Loucy (cell line): ENCODE measurements at regions not wholly inside any gene's neighbourhood (a gene's known extent, or its start where the extent isn't known, plus 50 kb on each side); places are given as distances from the start of the nearest gene placed in this dataset.

Experiments used
- H2AFZ ChIP-seq: fragments of 200-600 bp; sonication (generic); 2 replicates; pipeline ENCODE4 v1.6.0; 2016; ENCODE audit warnings: antibody characterized with exemption, mild to moderate bottlenecking, low read length, moderate library complexity
- H3F3A ChIP-seq: fragments of 200-600 bp; 2 replicates; pipeline ENCODE4 v1.6.0; 2016; ENCODE audit warnings: antibody characterized with exemption, low read depth, mild to moderate bottlenecking
- H3K27me3 ChIP-seq: fragments of 200-600 bp; sonication (generic); 2 replicates; pipeline ENCODE4 v1.6.1; 2014; ENCODE audit warnings: low read length, mild to moderate bottlenecking; ENCODE audit not compliant: insufficient read depth, poor library complexity, severe bottlenecking
- H3K36me3 ChIP-seq: fragments of 200-600 bp; sonication (generic); 2 replicates; pipeline ENCODE4 v1.6.1; 2016; ENCODE audit warnings: low read length; ENCODE audit not compliant: insufficient read depth
- H3K4me1 ChIP-seq: fragments of 200-600 bp; sonication (generic); 2 replicates; pipeline ENCODE4 v1.5.1; 2014; ENCODE audit warnings: low read length, mild to moderate bottlenecking; ENCODE audit not compliant: insufficient read depth, poor library complexity, severe bottlenecking
- H3K4me2 ChIP-seq: fragments of 200-600 bp; sonication (generic); 2 replicates; pipeline ENCODE4 v1.6.0; 2014; ENCODE audit warnings: antibody characterized with exemption, low read length, low read depth, mild to moderate bottlenecking; ENCODE audit not compliant: poor library complexity, severe bottlenecking
- H3K4me3 ChIP-seq: fragments of 200-600 bp; sonication (generic); 2 replicates; pipeline ENCODE4 v1.5.1; 2014; ENCODE audit warnings: low read length, mild to moderate bottlenecking, mixed read lengths; ENCODE audit not compliant: poor library complexity, severe bottlenecking
- H3K79me2 ChIP-seq: fragments of 200-600 bp; sonication (generic); 2 replicates; pipeline ENCODE4 v1.6.1; 2014; ENCODE audit warnings: low read length; ENCODE audit not compliant: insufficient read depth
- H3K9ac ChIP-seq: fragments of 200-600 bp; sonication (generic); 2 replicates; pipeline ENCODE4 v1.6.0; 2014; ENCODE audit warnings: mild to moderate bottlenecking, low read depth, low read length, moderate library complexity; ENCODE audit not compliant: poor library complexity, severe bottlenecking
- H3K9me2 ChIP-seq: fragments of 200-600 bp; sonication (generic); replicated peaks from 2 replicates; pipeline ENCODE4 v1.6.1; 2016; ENCODE audit warnings: low read depth, low read length, mixed read lengths
- H3K9me3 ChIP-seq: fragments of 200-600 bp; sonication (generic); 2 replicates; pipeline ENCODE4 v1.6.1; 2014; ENCODE audit warnings: mild to moderate bottlenecking, antibody characterized with exemption, low read length, low read depth; ENCODE audit not compliant: insufficient read depth
- H4K20me1 ChIP-seq: fragments of 200-600 bp; sonication (generic); 2 replicates; pipeline ENCODE4 v1.6.0; 2014; ENCODE audit warnings: antibody characterized with exemption, low read length, mild to moderate bottlenecking; ENCODE audit not compliant: insufficient read depth, poor library complexity, severe bottlenecking
- EZH2phosphoT487 ChIP-seq: fragments of 200-600 bp; IDR thresholded peaks from 2 replicates; pipeline ENCODE4 v1.6.1; 2018; ENCODE audit warnings: antibody characterized with exemption, mild to moderate bottlenecking, moderate library complexity, borderline replicate concordance
- TF ChIP-seq, protein P1 (sequence below): fragments of 200-600 bp; sonication (generic); conservative IDR thresholded peaks from 2 replicates; pipeline ENCODE4 v1.5.1; 2014; ENCODE audit warnings: mild to moderate bottlenecking, antibody characterized with exemption, low read length

DNA sequence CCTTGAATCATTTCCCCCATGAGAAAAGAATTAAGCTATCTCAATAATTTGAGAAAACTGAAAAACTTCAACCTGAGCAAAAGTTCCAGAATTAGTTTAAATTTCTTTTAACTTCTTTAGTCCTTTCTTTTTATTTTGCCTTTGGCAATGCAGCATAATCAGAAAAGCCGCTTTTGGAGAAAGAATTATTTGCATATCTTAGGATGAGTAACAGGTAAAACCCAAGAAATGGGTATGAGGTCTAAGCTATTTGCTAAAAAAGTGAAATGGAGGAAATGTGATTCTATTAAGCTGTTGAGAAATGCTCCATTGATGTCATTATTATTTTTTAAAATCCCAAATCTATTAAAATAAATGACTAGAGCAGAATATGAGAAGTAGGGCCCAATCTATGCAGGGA, 1238.3 kb upstream of the GBE1 start:
- Histone ChIP-seq H3K4me3 (no peak overlapping the region), H4K20me1 (no peaks in the 10 kb centered on the region), H3K9ac (no peak overlapping the region), H2AFZ (no peak overlapping the region), H3K27me3 (no peaks in the 10 kb centered on the region), H3K4me1 (no peaks in the 10 kb centered on the region), H3K79me2 (no peaks in the 10 kb centered on the region), H3F3A (no peaks in the 10 kb centered on the region), H3K9me2 (no peaks in the 10 kb centered on the region), H3K4me2 (no peak overlapping the region), H3K36me3 (no peaks in the 10 kb centered on the region), H3K9me3 (no peaks in the 10 kb centered on the region)
- TF ChIP-seq, protein P1, sequence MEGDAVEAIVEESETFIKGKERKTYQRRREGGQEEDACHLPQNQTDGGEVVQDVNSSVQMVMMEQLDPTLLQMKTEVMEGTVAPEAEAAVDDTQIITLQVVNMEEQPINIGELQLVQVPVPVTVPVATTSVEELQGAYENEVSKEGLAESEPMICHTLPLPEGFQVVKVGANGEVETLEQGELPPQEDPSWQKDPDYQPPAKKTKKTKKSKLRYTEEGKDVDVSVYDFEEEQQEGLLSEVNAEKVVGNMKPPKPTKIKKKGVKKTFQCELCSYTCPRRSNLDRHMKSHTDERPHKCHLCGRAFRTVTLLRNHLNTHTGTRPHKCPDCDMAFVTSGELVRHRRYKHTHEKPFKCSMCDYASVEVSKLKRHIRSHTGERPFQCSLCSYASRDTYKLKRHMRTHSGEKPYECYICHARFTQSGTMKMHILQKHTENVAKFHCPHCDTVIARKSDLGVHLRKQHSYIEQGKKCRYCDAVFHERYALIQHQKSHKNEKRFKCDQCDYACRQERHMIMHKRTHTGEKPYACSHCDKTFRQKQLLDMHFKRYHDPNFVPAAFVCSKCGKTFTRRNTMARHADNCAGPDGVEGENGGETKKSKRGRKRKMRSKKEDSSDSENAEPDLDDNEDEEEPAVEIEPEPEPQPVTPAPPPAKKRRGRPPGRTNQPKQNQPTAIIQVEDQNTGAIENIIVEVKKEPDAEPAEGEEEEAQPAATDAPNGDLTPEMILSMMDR = no peak
- TF ChIP-seq EZH2phosphoT487 = no peak

DNA sequence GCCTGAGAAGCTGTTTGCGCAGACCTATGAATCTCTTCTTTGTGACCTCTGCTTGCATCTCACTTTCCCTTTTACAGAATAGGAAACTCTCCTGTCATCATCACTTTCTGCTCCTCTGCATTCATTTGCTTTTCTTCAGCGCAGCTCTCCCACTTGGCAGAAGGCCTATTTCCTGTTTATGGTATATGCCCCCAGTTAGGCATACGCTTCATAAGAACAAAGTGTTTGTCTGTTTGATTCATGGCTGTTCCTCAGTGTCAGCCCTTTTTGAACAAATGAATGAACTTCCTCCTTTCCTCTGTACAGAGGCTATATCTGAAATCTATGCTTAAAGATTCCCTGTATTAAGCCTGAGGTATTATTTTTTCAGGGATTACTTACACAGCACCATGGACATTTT, 1216.9 kb upstream of the GBE1 start:
- no peaks in the 10 kb centered on the region for H3K9me3 ChIP-seq
- no peaks in the 10 kb centered on the region for H3K4me1 ChIP-seq
- no peak overlapping the region for H2AFZ ChIP-seq
- no peaks in the 10 kb centered on the region for H4K20me1 ChIP-seq
- H3K4me2 ChIP-seq = no peak overlapping the region
- H3K9ac ChIP-seq = no peak overlapping the region
- TF ChIP-seq, protein P1 = no peak
- no peak for TF ChIP-seq EZH2phosphoT487
- H3F3A ChIP-seq = no peaks in the 10 kb centered on the region
- no peak overlapping the region for H3K4me3 ChIP-seq
- no peaks in the 10 kb centered on the region for H3K9me2 ChIP-seq
- no peaks in the 10 kb centered on the region for H3K79me2 ChIP-seq
- H3K36me3 ChIP-seq = no peaks in the 10 kb centered on the region
- H3K27me3 ChIP-seq = no peaks in the 10 kb centered on the region

DNA sequence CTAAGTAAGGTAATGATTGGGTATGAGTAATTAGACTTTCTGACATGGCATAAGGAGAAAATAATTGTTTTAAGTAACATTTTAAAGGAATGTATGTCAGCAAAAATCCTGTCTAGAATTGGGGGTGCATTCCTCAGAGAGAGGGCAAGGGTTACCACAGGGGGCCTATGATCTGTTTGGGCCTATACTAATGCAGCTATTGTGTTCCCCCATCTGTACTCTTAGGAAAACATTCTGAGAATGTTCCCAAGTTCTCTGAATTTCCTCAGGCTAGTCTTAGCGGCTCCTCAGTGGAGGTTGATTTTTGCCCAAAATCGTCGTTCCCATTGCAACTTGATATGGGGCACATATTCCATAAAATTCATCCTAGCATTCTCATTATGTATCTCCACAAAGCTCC, 1216.4 kb upstream of the GBE1 start:
- H3K9me2 ChIP-seq = no peaks in the 10 kb centered on the region
- no peaks in the 10 kb centered on the region for H3K36me3 ChIP-seq
- TF ChIP-seq EZH2phosphoT487 = no peak
- TF ChIP-seq, protein P1 = no peak
- no peak overlapping the region for H3K4me3 ChIP-seq
- H3K27me3 ChIP-seq = no peaks in the 10 kb centered on the region
- H3K4me2 ChIP-seq = no peak overlapping the region
- H3K79me2 ChIP-seq = no peaks in the 10 kb centered on the region
- no peak overlapping the region for H3K9ac ChIP-seq
- no peaks in the 10 kb centered on the region for H3K9me3 ChIP-seq
- no peak overlapping the region for H2AFZ ChIP-seq
- no peaks in the 10 kb centered on the region for H4K20me1 ChIP-seq
- no peaks in the 10 kb centered on the region for H3K4me1 ChIP-seq
- H3F3A ChIP-seq = no peaks in the 10 kb centered on the region
